DMS 273 treated with DMSO at 0.1 percent for 48 hours (cell line): ENCODE measurements at regions not wholly inside any gene's neighbourhood (a gene's known extent, or its start where the extent isn't known, plus 50 kb on each side); places are given as distances from the start of the nearest gene placed in this dataset.
"Not testable (repeated sequence)": the region's sequence is repeated elsewhere in the genome, so short reads cannot be mapped to it uniquely, and the experiment has no call there.

Experiments used
- DNase-seq: peaks from one replicate; lab custom pipeline; 2025; lab: John Stamatoyannopoulos, UW

- DNase-seq, result no peak
Measured at GRCh38 chr16:63806794-63807506, 1314.9 kb downstream of the CDH11 start.

GRCh38 chr16:63804126-63804525, 1317.7 kb downstream of the CDH11 start:
- no peak for DNase-seq

- DNase-seq, result no peak
Measured at GRCh38 chr16:63789603-63790002, 1332.3 kb downstream of the CDH11 start.

- no peak for DNase-seq
Measured at GRCh38 chr16:63787014-63787413, 1334.8 kb downstream of the CDH11 start.

- DNase-seq, result no peak
Measured at GRCh38 chr16:63785170-63785569, 1336.7 kb downstream of the CDH11 start.

- no peak for DNase-seq
Measured at GRCh38 chr16:63776437-63776836, 1345.4 kb downstream of the CDH11 start.

- no peak for DNase-seq
Measured at GRCh38 chr16:63776034-63776433, 1345.8 kb downstream of the CDH11 start.

- no peak for DNase-seq
Measured at GRCh38 chr16:63774302-63774701, 1347.6 kb downstream of the CDH11 start.

- DNase-seq, result no peak
Measured at GRCh38 chr16:63769211-63769610, 1352.7 kb downstream of the CDH11 start.

GRCh38 chr16:63760246-63760645, 1361.6 kb downstream of the CDH11 start:
- DNase-seq, result not testable (repeated sequence)

GRCh38 chr16:63752347-63752746, 1369.5 kb downstream of the CDH11 start:
- no peak for DNase-seq

- DNase-seq, result no peak
Measured at GRCh38 chr16:63749276-63749675, 1372.6 kb downstream of the CDH11 start.

- DNase-seq, result no peak
Measured at GRCh38 chr16:63745456-63745855, 1376.4 kb downstream of the CDH11 start.

- no peak for DNase-seq
Measured at GRCh38 chr16:63744077-63744874, 1377.6 kb downstream of the CDH11 start.

GRCh38 chr16:63742150-63742549, 1379.7 kb downstream of the CDH11 start:
- DNase-seq, result no peak

GRCh38 chr16:63737633-63738032, 1384.2 kb downstream of the CDH11 start:
- no peak for DNase-seq

- DNase-seq, result no peak
Measured at GRCh38 chr16:63735456-63735855, 1386.4 kb downstream of the CDH11 start.

- no peak for DNase-seq
Measured at GRCh38 chr16:63720848-63721247, 1401.0 kb downstream of the CDH11 start.

- DNase-seq, result no peak
Measured at GRCh38 chr16:63719926-63720325, 1401.9 kb downstream of the CDH11 start.

GRCh38 chr16:63717806-63718205, 1404.1 kb downstream of the CDH11 start:
- DNase-seq, result no peak

- DNase-seq, result no peak
Measured at GRCh38 chr16:63714876-63715275, 1407.0 kb downstream of the CDH11 start.

GRCh38 chr16:63712725-63713124, 1409.1 kb downstream of the CDH11 start:
- DNase-seq, result no peak

GRCh38 chr16:63703612-63704011, 1418.3 kb downstream of the CDH11 start:
- DNase-seq, result no peak
